Ovary (tissue), 3 donors: ENCODE measurements at regions not wholly inside any gene's neighbourhood (a gene's known extent, or its start where the extent isn't known, plus 50 kb on each side); places are given as distances from the start of the nearest gene placed in this dataset.

Source experiments
- CTCF ChIP-seq, 3 donors: fragments of 450-650 bp in 2 of 3; fragments of 200-600 bp in 1 of 3; IDR thresholded peaks; one replicate each; pipeline versions ENCODE4 v1.5.1 to v1.8.0; 2016 to 2022; ENCODE audit warnings: antibody characterized with exemption in 3 of 3, mild to moderate bottlenecking in 1 of 3
- EP300 ChIP-seq: sonication (generic); formaldehyde crosslinking; IDR thresholded peaks from one replicate; pipeline ENCODE4 v1.6.1; 2017; ENCODE audit warnings: antibody characterized with exemption
- donor health status: DM: no; HTN: no; CAD: no.

GRCh38 chr6:105592329-105592728, 189.4 kb upstream of the PREP start:
- TF ChIP-seq CTCF (IDR thresholded peaks at IDR 0.05) (no peak), EP300 (no peak)
